Endothelial cell of umbilical vein (primary cell): ENCODE measurements at regions not wholly inside any gene's neighbourhood (a gene's known extent, or its start where the extent isn't known, plus 50 kb on each side); places are given as distances from the start of the nearest gene placed in this dataset. TPM values are rescaled to one million over a fixed set of nuclear protein-coding genes. Genes with fewer than 3 reads are reported as not detected.

ENCODE experiments used
- microRNA-seq: library from miRNA; unstranded; fragments of <30 nt; microRNA quantifications from one replicate; pipeline ENCODE4 v1.2.0, GENCODE V29; 2021; ENCODE audit warnings: borderline number of aligned reads, borderline replicate concordance
- small RNA-seq: library from RNA; depleted of rRNA; stranded (forward); fragments of <200 nt; gene quantifications from one replicate; pipeline ENCODE3, GENCODE V24; 2012; ENCODE audit warnings: low replicate concordance, low read depth; ENCODE audit not compliant: insufficient read depth, insufficient read length

Small RNAs in the stretch of these regions (microRNA-seq; reads per million reads assigned to microRNA genes)
- gene MIR4444-2, result not detected

Small RNAs in the stretch of these regions (small RNA-seq; reads per million reads assigned to genes)
- gene AC139453.1 (not detected), gene LSP1P2 (not detected), gene MIR4444-2 (not detected), gene RN7SL294P (not detected), gene SNRPCP10 (not detected)
